ENCODE measurements at regions not wholly inside any gene's neighbourhood (a gene's known extent, or its start where the extent isn't known, plus 50 kb on each side); places are given as distances from the start of the nearest gene placed in this dataset.

GRCh38 chr13:34833562-34834182 lies 108.4 kb upstream of the NBEA start:
- no peak overlapping the region for H3K14ac ChIP-seq (ENCODE audit: insufficient read depth, low read length)
- no CpG with 5 or more reads among the region's 6 CpGs for WGBS (ENCODE audit: extremely low coverage, insufficient read length, low lambda C conversion rate)
- no peak overlapping the region for H4K8ac ChIP-seq (replicated peaks; ENCODE audit: insufficient read length, low read depth, low read length)
- no peak overlapping the region for H3K23ac ChIP-seq (ENCODE audit: insufficient read length, low read depth, low read length)
- Mint-ChIP-seq H3K4me3 (no peak overlapping the region), H3K9me3 (peaks cover 3 to 9% of the 10 kb centered on the region in 2 experiments; a peak in 4 of 5 replicates), H3K4me1 (peaks cover 8% of the 10 kb centered on the region in 2 experiments; a peak in 2 of 4 replicates), H3K27ac (peak overlapping the region in 1 of 3 experiments; percentile 68; a peak in 1 of 7 replicates), H3K27me3 (ENCODE audit: low read depth) (no peaks in the 10 kb centered on the region), H3K36me3 (ENCODE audit: insufficient read depth in 1 of 3, low read depth in 3 of 3) (peaks cover 0 to 15% (median 9%) of the 10 kb centered on the region in 3 experiments; a peak in 4 of 7 replicates)
- H3K56ac ChIP-seq (ENCODE audit: insufficient read length, low read depth, low read length), result no peak overlapping the region
- H3K18ac ChIP-seq (ENCODE audit: insufficient read length, low read depth, low read length), result no peak overlapping the region
- H2BK120ac ChIP-seq (ENCODE audit: low read depth, low read length, poor library complexity, severe bottlenecking), result no peak overlapping the region
- H3K9ac ChIP-seq (ENCODE audit: extremely low read depth, insufficient read length, low read length), result no peak overlapping the region
- peak; percentile 68 for DNase-seq
- no peaks in the 10 kb centered on the region for H3K27me3 ChIP-seq (ENCODE audit: insufficient read depth, low read length)
- no peak overlapping the region for H3K4ac ChIP-seq (ENCODE audit: low read depth, low read length)
- H4K20me1 ChIP-seq (ENCODE audit: control insufficient read depth, insufficient read depth, insufficient read length), result no peaks in the 10 kb centered on the region
- H3K79me2 ChIP-seq (ENCODE audit: insufficient read depth, low read length), result no peaks in the 10 kb centered on the region
- H2AFZ ChIP-seq (ENCODE audit: low read length), result no peak overlapping the region
- H3K23me2 ChIP-seq (ENCODE audit: insufficient read length, low read depth, low read length, poor library complexity, severe bottlenecking), result no peaks in the 10 kb centered on the region
- H3K79me1 ChIP-seq (ENCODE audit: insufficient read depth, low read depth, low read length, poor library complexity, severe bottlenecking), result no peaks in the 10 kb centered on the region
- no peak overlapping the region for H3K27ac ChIP-seq (ENCODE audit: insufficient read length, low read depth, low read length)
- H3K9me3 ChIP-seq (ENCODE audit: control insufficient read depth, low read depth, low read length), result no peaks in the 10 kb centered on the region
- no peak overlapping the region for H3T11ph ChIP-seq (ENCODE audit: low read length)
- H4K5ac ChIP-seq (ENCODE audit: insufficient read length, low read depth, low read length), result no peak overlapping the region
- no peak overlapping the region for H3K4me2 ChIP-seq (ENCODE audit: insufficient read depth, insufficient read length, low read length)
- H3K4me1 ChIP-seq (ENCODE audit: insufficient read depth, low read length), result no peaks in the 10 kb centered on the region
- no peak overlapping the region for H2BK5ac ChIP-seq (ENCODE audit: insufficient read length, low read length)
- H2BK12ac ChIP-seq (ENCODE audit: insufficient read length, low read depth, low read length), result no peak overlapping the region
- no peak overlapping the region for H2BK15ac ChIP-seq (ENCODE audit: low read depth, low read length)
- H4K91ac ChIP-seq (ENCODE audit: insufficient read length, low read depth, low read length), result no peak overlapping the region
- peak; percentile 72 for TF ChIP-seq CTCF (conservative IDR thresholded peaks at IDR 0.05)
- H2BK20ac ChIP-seq (ENCODE audit: low read depth, low read length, poor library complexity, severe bottlenecking), result no peak overlapping the region
- no peak overlapping the region for H2AK5ac ChIP-seq (ENCODE audit: insufficient read length, low read length)

Measured in H9 (cell line).